ENCODE measurements at regions not wholly inside any gene's neighbourhood (a gene's known extent, or its start where the extent isn't known, plus 50 kb on each side); places are given as distances from the start of the nearest gene placed in this dataset.

- TF ChIP-seq CBX8 (IDR thresholded peaks at IDR 0.05; ENCODE audit: borderline replicate concordance, low read depth, low read length), result no peak
- no peak for TF ChIP-seq ATF2 (IDR thresholded peaks at IDR 0.05; ENCODE audit: low read length)
These were observed 161.0 kb downstream of the SLC25A46 start (continued) for GRCh38 chr5:110899566-110900412.
